Ascending aorta (tissue), 2 donors: ENCODE measurements at regions not wholly inside any gene's neighbourhood (a gene's known extent, or its start where the extent isn't known, plus 50 kb on each side); places are given as distances from the start of the nearest gene placed in this dataset.
"Not testable (repeated sequence)": the region's sequence is repeated elsewhere in the genome, so short reads cannot be mapped to it uniquely, and the experiment has no call there.

Experiments used
- DNase-seq, 2 donors: peaks; one replicate each; pipeline ENCODE4 v3.0.0-alpha.2; 2019; ENCODE audit warnings: low spot score in 2 of 2
- H3K27ac ChIP-seq, 2 donors: fragments of 200-600 bp; sonication (generic); one replicate each; pipeline ENCODE4 v1.5.1; 2016 to 2017; ENCODE audit warnings: mild to moderate bottlenecking in 1 of 2
- H3K27me3 ChIP-seq: fragments of 200-600 bp; sonication (generic); one replicate; pipeline ENCODE4 v1.5.1; 2017
- H3K36me3 ChIP-seq, 2 donors: fragments of 200-600 bp; sonication (generic); one replicate each; pipeline ENCODE4 v1.5.1; 2016
- H3K4me1 ChIP-seq, 2 donors: fragments of 200-600 bp; sonication (generic); one replicate each; pipeline ENCODE4 v1.5.1; 2016 to 2017; ENCODE audit warnings: mild to moderate bottlenecking in 1 of 2
- H3K4me3 ChIP-seq, 2 donors: fragments of 200-600 bp; sonication (generic); one replicate each; pipeline ENCODE4 v1.5.1; 2016 to 2017; ENCODE audit warnings: mild to moderate bottlenecking in 1 of 2
- H3K9me3 ChIP-seq, 2 donors: fragments of 200-600 bp; sonication (generic); one replicate each; pipeline ENCODE4 v1.5.1; 2016
- intact Hi-C: fragments of 100-400 bp; cut with DNase I; formaldehyde crosslinking; loops from one replicate; pipeline ENCODE4 v1.15.1; 2023
- TF ChIP-seq, protein P1 (sequence below), 3 experiments: fragments of 200-600 bp in 2 of 3; fragments of 450-650 bp in 1 of 3; sonication (generic) in 2 of 3; IDR thresholded peaks; one replicate each; pipeline ENCODE4 v1.5.1; 2016 to 2019; ENCODE audit warnings: antibody characterized with exemption in 3 of 3, mild to moderate bottlenecking in 1 of 3, moderate library complexity in 1 of 3

DNA sequence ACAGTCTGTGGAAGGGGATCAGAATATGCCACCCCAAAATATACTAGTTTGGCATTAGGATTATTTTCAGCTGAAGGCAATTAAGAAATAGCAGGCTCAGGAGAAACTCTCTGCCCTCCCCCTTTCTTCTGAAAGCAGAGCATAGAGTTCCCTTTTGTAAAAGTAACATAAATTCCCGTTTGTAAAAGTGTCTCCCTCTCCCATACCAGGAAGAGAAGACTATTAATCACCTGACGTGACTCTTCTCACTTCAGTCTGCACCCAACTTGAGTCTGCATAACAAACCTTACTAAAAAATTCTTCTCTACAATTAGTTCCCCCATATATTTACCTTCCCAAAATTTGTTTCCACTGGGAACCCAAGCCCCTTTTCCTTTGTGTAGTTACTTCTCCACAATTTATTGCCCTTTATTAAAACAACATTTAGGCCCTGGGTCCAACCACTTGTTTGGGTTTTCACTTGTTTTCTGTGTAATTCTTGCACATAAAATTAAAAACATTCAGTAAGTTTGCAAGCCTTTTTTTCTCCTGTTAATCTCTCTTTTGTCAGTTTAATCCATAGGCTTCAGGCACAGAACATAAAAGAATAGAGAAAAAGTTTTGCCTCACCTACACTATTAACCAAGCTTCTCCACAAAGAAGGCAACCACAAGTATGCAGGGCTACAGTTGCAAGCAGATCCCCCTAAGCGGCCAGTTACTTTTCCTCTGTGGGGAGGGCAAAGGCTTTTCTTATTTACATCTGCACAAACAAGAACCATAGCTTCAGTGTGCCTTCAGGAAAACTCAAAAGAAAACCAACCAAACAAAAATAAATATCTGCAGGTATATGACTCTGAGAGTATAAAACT is 73.8 kb upstream of the EPCAM start:
- Histone ChIP-seq H3K36me3 (no peaks in the 10 kb centered on the region), H3K27ac (no peak overlapping the region), H3K4me3 (no peak overlapping the region), H3K27me3 (no peaks in the 10 kb centered on the region), H3K4me1 (no peaks in the 10 kb centered on the region), H3K9me3 (no peaks in the 10 kb centered on the region)
- DNase-seq = no peak
- TF ChIP-seq, protein P1, sequence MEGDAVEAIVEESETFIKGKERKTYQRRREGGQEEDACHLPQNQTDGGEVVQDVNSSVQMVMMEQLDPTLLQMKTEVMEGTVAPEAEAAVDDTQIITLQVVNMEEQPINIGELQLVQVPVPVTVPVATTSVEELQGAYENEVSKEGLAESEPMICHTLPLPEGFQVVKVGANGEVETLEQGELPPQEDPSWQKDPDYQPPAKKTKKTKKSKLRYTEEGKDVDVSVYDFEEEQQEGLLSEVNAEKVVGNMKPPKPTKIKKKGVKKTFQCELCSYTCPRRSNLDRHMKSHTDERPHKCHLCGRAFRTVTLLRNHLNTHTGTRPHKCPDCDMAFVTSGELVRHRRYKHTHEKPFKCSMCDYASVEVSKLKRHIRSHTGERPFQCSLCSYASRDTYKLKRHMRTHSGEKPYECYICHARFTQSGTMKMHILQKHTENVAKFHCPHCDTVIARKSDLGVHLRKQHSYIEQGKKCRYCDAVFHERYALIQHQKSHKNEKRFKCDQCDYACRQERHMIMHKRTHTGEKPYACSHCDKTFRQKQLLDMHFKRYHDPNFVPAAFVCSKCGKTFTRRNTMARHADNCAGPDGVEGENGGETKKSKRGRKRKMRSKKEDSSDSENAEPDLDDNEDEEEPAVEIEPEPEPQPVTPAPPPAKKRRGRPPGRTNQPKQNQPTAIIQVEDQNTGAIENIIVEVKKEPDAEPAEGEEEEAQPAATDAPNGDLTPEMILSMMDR (IDR thresholded peaks at IDR 0.05) = no peak
- intact Hi-C loops = no loop called here

DNA sequence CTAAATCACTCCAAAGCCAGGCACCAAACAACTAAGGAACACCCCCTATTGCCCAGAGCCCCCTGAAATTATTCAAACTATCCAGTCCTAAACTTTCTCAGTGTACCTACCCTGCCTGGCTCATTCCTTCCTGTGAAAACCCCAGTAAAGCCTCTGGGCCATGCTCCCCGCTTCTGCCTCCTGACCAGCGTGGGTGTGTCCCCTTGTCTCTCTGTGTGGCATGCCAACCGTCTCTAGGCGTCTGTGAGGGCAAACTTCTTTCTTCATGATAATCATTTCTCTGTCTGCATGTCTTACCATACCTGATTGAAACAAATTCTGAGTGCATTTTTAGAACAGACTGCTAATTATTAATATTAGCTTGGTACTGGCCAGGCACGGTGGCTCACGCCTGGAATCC is 75.1 kb upstream of the EPCAM start:
- H3K9me3 ChIP-seq = no peaks in the 10 kb centered on the region
- no peaks in the 10 kb centered on the region for H3K27me3 ChIP-seq
- no peaks in the 10 kb centered on the region for H3K4me1 ChIP-seq
- intact Hi-C loops = no loop called here
- no peak for DNase-seq
- H3K27ac ChIP-seq = no peak overlapping the region
- TF ChIP-seq, protein P1 (IDR thresholded peaks at IDR 0.05) = no peak
- no peak overlapping the region for H3K4me3 ChIP-seq
- H3K36me3 ChIP-seq = no peaks in the 10 kb centered on the region

DNA sequence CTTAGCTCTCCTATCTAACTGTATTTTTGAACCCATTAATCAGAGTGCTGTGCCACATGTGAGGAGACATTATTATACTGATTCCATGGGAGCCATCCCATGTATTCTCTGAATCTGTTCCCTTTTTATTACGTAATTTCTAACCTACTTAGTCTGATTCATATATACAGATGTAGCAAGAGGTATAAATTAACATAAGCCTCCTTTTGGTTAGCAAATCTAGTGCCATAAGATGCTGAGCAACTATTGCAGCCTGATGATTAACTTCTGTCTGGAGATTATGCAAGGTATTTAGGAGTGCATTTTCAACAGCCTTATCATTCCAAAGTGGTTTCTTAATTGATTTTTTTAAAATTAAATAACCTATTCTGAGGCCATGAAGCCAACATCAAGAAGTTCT is 80.2 kb upstream of the EPCAM start:
- TF ChIP-seq, protein P1 (IDR thresholded peaks at IDR 0.05) = no peak
- intact Hi-C loops = no loop called here
- H3K27me3 ChIP-seq = no peaks in the 10 kb centered on the region
- H3K4me3 ChIP-seq = no peak overlapping the region
- no peaks in the 10 kb centered on the region for H3K9me3 ChIP-seq
- no peak for DNase-seq
- H3K36me3 ChIP-seq = no peaks in the 10 kb centered on the region
- H3K27ac ChIP-seq = no peak overlapping the region
- no peaks in the 10 kb centered on the region for H3K4me1 ChIP-seq

DNA sequence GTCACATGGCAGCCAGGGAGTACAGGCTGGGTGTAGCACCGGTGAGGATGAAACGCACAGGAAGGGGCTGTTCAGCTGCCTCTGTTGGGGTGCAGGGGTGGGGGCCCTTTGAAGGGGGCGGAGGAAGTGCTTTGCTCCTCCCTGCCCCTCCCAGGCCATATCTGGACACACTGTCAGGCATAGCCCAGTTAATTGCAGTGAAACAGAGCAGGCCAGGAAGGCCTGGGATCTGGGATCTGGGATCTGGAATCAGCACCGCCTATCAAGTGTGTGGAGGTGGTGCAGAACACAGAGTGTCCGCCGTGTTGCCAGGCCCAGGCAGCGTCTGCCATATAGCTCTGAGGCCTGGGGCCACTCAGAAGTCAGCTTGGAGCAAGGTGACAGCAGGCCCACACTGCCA is 85.5 kb upstream of the EPCAM start:
- Histone ChIP-seq H3K4me1 (no peaks in the 10 kb centered on the region), H3K9me3 (no peaks in the 10 kb centered on the region), H3K4me3 (no peak overlapping the region), H3K27me3 (no peaks in the 10 kb centered on the region), H3K27ac (no peak overlapping the region), H3K36me3 (no peaks in the 10 kb centered on the region)
- intact Hi-C loops = no loop called here
- TF ChIP-seq, protein P1 (IDR thresholded peaks at IDR 0.05) = no peak
- no peak for DNase-seq

DNA sequence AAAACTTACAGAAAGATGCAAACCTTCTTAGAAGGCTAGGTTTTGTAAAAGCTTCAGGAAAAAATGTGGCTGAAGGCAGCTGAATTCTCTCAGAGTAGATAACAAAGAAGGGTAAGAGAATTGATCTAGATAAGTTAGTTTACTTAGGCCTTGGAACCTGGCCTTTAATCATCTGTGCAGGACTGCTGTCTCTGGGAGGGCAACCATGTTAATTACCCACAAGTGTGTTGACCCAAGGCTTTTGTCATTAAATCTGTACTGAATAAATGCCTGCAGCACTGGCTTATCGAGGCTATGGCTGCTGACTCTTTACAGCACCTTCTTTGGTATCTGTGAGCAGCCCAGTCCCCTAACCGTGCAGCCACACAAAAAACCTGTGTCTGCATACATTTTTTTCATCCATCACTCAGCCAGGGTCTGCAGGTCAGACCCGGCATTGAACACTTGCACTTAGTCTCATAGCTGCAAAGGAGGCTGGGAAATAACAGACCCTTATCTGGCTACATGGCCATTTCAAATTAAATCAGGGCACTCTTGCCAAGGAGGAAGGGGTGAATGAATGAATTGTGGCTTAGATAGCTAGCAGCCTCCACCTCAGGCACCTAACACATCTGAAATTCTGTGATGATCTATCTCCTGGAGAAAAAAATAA is 86.4 kb upstream of the EPCAM start:
- no peaks in the 10 kb centered on the region for H3K4me1 ChIP-seq
- no peak for DNase-seq
- intact Hi-C loops = no loop called here
- no peak overlapping the region for H3K27ac ChIP-seq
- TF ChIP-seq, protein P1 (IDR thresholded peaks at IDR 0.05) = no peak
- H3K36me3 ChIP-seq = no peaks in the 10 kb centered on the region
- H3K27me3 ChIP-seq = no peaks in the 10 kb centered on the region
- no peak overlapping the region for H3K4me3 ChIP-seq
- H3K9me3 ChIP-seq = no peaks in the 10 kb centered on the region

DNA sequence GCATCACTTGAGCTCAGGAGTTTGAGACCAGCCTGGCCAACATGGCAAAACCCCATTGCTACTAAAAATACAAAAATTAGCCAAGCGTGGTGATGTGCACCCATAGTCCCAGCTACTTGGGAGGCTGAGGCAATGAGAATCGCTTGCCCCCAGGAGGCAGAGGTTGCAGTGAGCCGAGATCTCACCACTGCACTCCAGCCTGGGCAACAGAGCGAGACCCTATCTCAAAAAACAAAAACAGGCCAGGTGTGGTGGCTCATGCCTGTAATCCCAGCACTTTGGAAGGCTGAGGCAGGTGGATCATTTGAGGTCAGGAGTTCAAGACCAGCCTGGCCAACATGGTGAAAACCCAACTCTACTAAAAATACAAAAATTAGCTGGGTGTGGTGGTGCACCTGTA is 89.6 kb upstream of the EPCAM start:
- intact Hi-C loops = not testable (repeated sequence)

More for the DNA sequence above, 89.6 kb upstream of the EPCAM start:
- H3K4me1 ChIP-seq, H3K27ac ChIP-seq, H3K9me3 ChIP-seq, DNase-seq, H3K27me3 ChIP-seq, H3K4me3 ChIP-seq, H3K36me3 ChIP-seq: not testable (repeated sequence)
